ENCODE measurements at regions not wholly inside any gene's neighbourhood (a gene's known extent, or its start where the extent isn't known, plus 50 kb on each side); places are given as distances from the start of the nearest gene placed in this dataset.

DNA sequence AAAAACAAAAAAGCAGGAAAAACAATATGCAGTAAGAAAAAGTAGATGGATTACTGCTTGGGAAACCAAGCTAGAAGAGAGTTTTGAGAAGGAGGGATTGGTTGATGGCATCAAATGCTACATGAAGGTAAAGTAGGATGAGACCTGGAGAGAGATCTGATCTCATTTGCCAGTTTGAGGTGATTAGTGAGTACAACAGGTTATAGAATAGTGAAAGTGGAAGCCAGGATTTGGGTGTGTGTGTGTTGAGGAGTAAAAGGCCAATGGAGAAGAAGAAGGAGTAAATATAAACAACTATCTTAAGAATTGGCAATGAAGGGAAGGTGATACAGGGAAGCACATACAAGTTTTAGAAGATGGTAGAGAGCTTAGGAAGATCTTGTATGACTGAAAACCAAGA lies 76.7 kb downstream of the DISP1 start:
- ChIA-PET CTCF (no interaction called here), POLR2A (no interaction called here)
- ATAC-seq (ENCODE audit: poor library complexity) (no peak), DNase-seq (no peak)
- intact Hi-C loops (cut with DNase I, micrococcal nuclease) = no loop called here
- H3K4me3 Mint-ChIP-seq = no peak overlapping the region
- H3K27ac ChIP-seq (ENCODE audit: low read depth in 1 of 2, low read length in 2 of 2) = no peak overlapping the region
- TF ChIP-seq, protein P1, sequence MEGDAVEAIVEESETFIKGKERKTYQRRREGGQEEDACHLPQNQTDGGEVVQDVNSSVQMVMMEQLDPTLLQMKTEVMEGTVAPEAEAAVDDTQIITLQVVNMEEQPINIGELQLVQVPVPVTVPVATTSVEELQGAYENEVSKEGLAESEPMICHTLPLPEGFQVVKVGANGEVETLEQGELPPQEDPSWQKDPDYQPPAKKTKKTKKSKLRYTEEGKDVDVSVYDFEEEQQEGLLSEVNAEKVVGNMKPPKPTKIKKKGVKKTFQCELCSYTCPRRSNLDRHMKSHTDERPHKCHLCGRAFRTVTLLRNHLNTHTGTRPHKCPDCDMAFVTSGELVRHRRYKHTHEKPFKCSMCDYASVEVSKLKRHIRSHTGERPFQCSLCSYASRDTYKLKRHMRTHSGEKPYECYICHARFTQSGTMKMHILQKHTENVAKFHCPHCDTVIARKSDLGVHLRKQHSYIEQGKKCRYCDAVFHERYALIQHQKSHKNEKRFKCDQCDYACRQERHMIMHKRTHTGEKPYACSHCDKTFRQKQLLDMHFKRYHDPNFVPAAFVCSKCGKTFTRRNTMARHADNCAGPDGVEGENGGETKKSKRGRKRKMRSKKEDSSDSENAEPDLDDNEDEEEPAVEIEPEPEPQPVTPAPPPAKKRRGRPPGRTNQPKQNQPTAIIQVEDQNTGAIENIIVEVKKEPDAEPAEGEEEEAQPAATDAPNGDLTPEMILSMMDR (IDR thresholded peaks at IDR 0.05) = no peak
- H3K36me3 ChIP-seq (ENCODE audit: insufficient read depth, low read length) = no peaks in the 10 kb centered on the region
- no peaks in the 10 kb centered on the region for H3K4me1 ChIP-seq (ENCODE audit: insufficient read depth, low read length)
- H3K4me1 Mint-ChIP-seq (ENCODE audit: low read depth) = peaks cover 9% of the 10 kb centered on the region
- no peaks in the 10 kb centered on the region for H3K9me3 Mint-ChIP-seq
- H3K36me3 Mint-ChIP-seq (ENCODE audit: low read depth) = no peaks in the 10 kb centered on the region
- no peaks in the 10 kb centered on the region for H3K27me3 ChIP-seq (ENCODE audit: control insufficient read depth in 1 of 2, insufficient read depth in 2 of 2, low read length in 2 of 2)
- H3K27ac Mint-ChIP-seq = no peak overlapping the region
- no peaks in the 10 kb centered on the region for H3K27me3 Mint-ChIP-seq
- no peak overlapping the region for H3K4me3 ChIP-seq (ENCODE audit: low read length)
- peaks cover 0 to 9% of the 10 kb centered on the region in 2 experiments for H3K9me3 ChIP-seq (ENCODE audit: control insufficient read depth in 1 of 2, insufficient read depth in 1 of 2, low read length in 2 of 2)

DNA sequence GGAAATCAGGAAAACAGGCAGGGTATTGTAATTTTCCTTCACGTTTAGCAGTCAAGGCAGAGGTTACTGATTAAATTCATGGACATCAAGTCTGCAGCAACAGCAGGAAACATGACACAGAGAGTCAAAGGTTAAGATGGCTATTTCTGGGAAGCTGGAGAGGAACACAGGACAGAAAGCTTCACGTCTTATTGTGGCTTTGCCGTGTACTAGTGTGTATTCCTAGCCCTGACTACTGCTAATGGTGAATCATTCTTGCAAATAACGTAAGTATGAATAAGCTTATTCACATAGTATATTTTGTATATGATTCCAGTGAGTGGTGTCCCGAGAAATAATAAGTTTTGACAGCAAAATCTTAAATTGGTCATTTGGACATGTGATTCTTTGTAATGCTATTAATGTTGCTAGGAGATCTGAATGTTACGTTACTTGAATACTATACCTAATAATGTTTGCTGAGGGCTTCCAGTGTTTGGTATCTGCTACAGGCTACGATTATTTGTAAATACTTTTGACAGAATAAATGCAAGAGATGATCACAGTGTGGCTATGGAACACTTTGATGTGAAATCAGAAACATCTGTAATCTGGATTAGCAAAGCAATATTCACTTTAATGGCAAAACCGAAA lies 77.4 kb downstream of the DISP1 start:
- Histone ChIP-seq H3K36me3 (ENCODE audit: insufficient read depth, low read length) (no peaks in the 10 kb centered on the region), H3K27ac (ENCODE audit: low read depth in 1 of 2, low read length in 2 of 2) (no peak overlapping the region), H3K27me3 (ENCODE audit: control insufficient read depth in 1 of 2, insufficient read depth in 2 of 2, low read length in 2 of 2) (no peaks in the 10 kb centered on the region), H3K4me3 (ENCODE audit: low read length) (no peak overlapping the region), H3K9me3 (ENCODE audit: control insufficient read depth in 1 of 2, insufficient read depth in 1 of 2, low read length in 2 of 2) (peaks cover 0 to 9% of the 10 kb centered on the region in 2 experiments), H3K4me1 (ENCODE audit: insufficient read depth, low read length) (no peaks in the 10 kb centered on the region)
- CTCF ChIA-PET = no interaction called here
- no peaks in the 10 kb centered on the region for H3K9me3 Mint-ChIP-seq
- no peak overlapping the region for H3K4me3 Mint-ChIP-seq
- H3K27ac Mint-ChIP-seq = no peak overlapping the region
- POLR2A ChIA-PET = no interaction called here
- TF ChIP-seq, protein P1 (IDR thresholded peaks at IDR 0.05) = no peak
- intact Hi-C loops (cut with DNase I, micrococcal nuclease) = no loop called here
- no peaks in the 10 kb centered on the region for H3K36me3 Mint-ChIP-seq (ENCODE audit: low read depth)
- ATAC-seq (ENCODE audit: poor library complexity) (no peak), DNase-seq (no peak)
- no peaks in the 10 kb centered on the region for H3K27me3 Mint-ChIP-seq
- peaks cover 14% of the 10 kb centered on the region for H3K4me1 Mint-ChIP-seq (ENCODE audit: low read depth)

DNA sequence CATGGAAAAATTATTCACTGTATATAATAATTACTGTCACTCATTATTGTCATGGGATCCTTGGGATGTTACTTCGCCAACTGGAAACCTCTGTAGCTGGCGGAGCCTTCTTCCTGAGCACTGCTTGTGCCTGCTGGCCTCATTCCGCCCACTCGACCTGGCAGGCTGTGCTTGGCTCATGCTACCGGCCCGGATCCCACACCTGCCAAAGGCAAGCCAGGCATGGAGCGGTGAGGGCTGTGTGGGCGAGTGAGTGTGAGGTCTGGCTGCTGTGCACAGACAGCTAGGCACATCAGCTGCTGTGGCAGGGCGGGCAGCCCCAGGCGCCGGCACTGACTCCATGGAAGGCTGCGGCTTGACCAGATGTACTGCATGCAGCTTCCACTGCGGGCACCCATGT lies 78.4 kb downstream of the DISP1 start:
- Histone ChIP-seq H3K27me3 (ENCODE audit: control insufficient read depth in 1 of 2, insufficient read depth in 2 of 2, low read length in 2 of 2) (no peaks in the 10 kb centered on the region), H3K4me1 (ENCODE audit: insufficient read depth, low read length) (no peaks in the 10 kb centered on the region), H3K27ac (ENCODE audit: low read depth in 1 of 2, low read length in 2 of 2) (no peak overlapping the region), H3K9me3 (ENCODE audit: control insufficient read depth in 1 of 2, insufficient read depth in 1 of 2, low read length in 2 of 2) (peaks cover 0 to 9% of the 10 kb centered on the region in 2 experiments), H3K4me3 (ENCODE audit: low read length) (no peak overlapping the region), H3K36me3 (ENCODE audit: insufficient read depth, low read length) (no peaks in the 10 kb centered on the region)
- peak in 1 of 14 experiments; percentile 4 for DNase-seq
- TF ChIP-seq, protein P1 (IDR thresholded peaks at IDR 0.05) = no peak
- intact Hi-C loops (cut with DNase I, micrococcal nuclease) = no loop called here
- H3K27me3 Mint-ChIP-seq = no peaks in the 10 kb centered on the region
- H3K4me1 Mint-ChIP-seq (ENCODE audit: low read depth) = peaks cover 21% of the 10 kb centered on the region
- H3K27ac Mint-ChIP-seq = no peak overlapping the region
- no peak overlapping the region for H3K4me3 Mint-ChIP-seq
- no peaks in the 10 kb centered on the region for H3K9me3 Mint-ChIP-seq
- H3K36me3 Mint-ChIP-seq (ENCODE audit: low read depth) = no peaks in the 10 kb centered on the region
- POLR2A ChIA-PET = no interaction called here
- CTCF ChIA-PET = no interaction called here
- ATAC-seq (ENCODE audit: poor library complexity) = no peak
